HEK293 (cell line): ENCODE measurements at regions not wholly inside any gene's neighbourhood (a gene's known extent, or its start where the extent isn't known, plus 50 kb on each side); places are given as distances from the start of the nearest gene placed in this dataset.

Experiments
- CTCF ChIA-PET: fragments of 350-600 bp; formaldehyde crosslinking; extraction: SDS; loops from one replicate; lab custom pipeline; 2021; ENCODE audit warnings: antibody characterized with exemption; lab: Yijun Ruan, JAX
- POLR2A ChIA-PET: fragments of 300-600 bp; formaldehyde crosslinking; extraction: SDS; loops from one replicate; lab custom pipeline; 2020; ENCODE audit warnings: antibody characterized with exemption, inconsistent platforms; lab: Yijun Ruan, JAX
- H3K27ac ChIP-seq: fragments of 200-500 bp; sonication (Bioruptor generic); 2 replicates; pipeline ENCODE4 v1.5.1; 2014; ENCODE audit warnings: low read depth, low read length, control low read depth, inconsistent platforms; ENCODE audit errors: extremely low read depth
- H3K36me3 ChIP-seq, 2 experiments: fragments of 200-500 bp in 1 of 2; sonication (Bioruptor generic) in 1 of 2; 1 replicate in 1 of 2; 2 replicates in 1 of 2; pipeline ENCODE4 v1.5.1; 2014 to 2017; ENCODE audit warnings: inconsistent platforms in 2 of 2, low read length in 2 of 2; ENCODE audit not compliant: control insufficient read depth in 2 of 2, insufficient read depth in 1 of 2
- H3K4me1 ChIP-seq: fragments of 200-500 bp; sonication (Bioruptor generic); 2 replicates; pipeline ENCODE4 v1.5.1; 2014; ENCODE audit warnings: mild to moderate bottlenecking, low read length, inconsistent platforms; ENCODE audit not compliant: control insufficient read depth, insufficient read depth
- H3K4me3 ChIP-seq: 2 replicates; pipeline ENCODE4 v1.5.1; 2011; ENCODE audit warnings: low read depth, mild to moderate bottlenecking, control low read depth, low read length, moderate library complexity
- H3K9me3 ChIP-seq: fragments of 200-500 bp; sonication (Bioruptor generic); 2 replicates; pipeline ENCODE4 v1.5.1; 2014; ENCODE audit warnings: low read depth, low read length, inconsistent platforms; ENCODE audit not compliant: control insufficient read depth, insufficient read depth
- GLI2 ChIP-seq: fragments of 450-650 bp; formaldehyde crosslinking; IDR thresholded peaks from 2 replicates; pipeline ENCODE4; 2017; ENCODE audit warnings: missing biosample characterization, missing genetic modification characterization, low read depth, borderline replicate concordance
- KLF10 ChIP-seq: fragments of 450-650 bp; IDR thresholded peaks from 2 replicates; pipeline ENCODE4 v1.5.1; 2018; ENCODE audit warnings: missing biosample characterization, mild to moderate bottlenecking, missing genetic modification characterization
- KLF9 ChIP-seq: fragments of 450-650 bp; formaldehyde crosslinking; IDR thresholded peaks from 2 replicates; pipeline ENCODE4 v1.5.1; 2016; ENCODE audit warnings: missing biosample characterization, missing genetic modification characterization, low read depth
- OSR2 ChIP-seq: fragments of 450-650 bp; formaldehyde crosslinking; IDR thresholded peaks from 2 replicates; pipeline ENCODE4 v1.5.1; 2016; ENCODE audit warnings: missing biosample characterization, missing genetic modification characterization
- PRDM1 ChIP-seq: fragments of 450-650 bp; formaldehyde crosslinking; IDR thresholded peaks from 2 replicates; pipeline ENCODE4; 2016; ENCODE audit warnings: missing biosample characterization, missing genetic modification characterization
- PRDM2 ChIP-seq: fragments of 450-650 bp; formaldehyde crosslinking; IDR thresholded peaks from 2 replicates; pipeline ENCODE4 v1.5.1; 2016; ENCODE audit warnings: missing biosample characterization, missing genetic modification characterization, borderline replicate concordance
- SP2 ChIP-seq: fragments of 450-650 bp; formaldehyde crosslinking; IDR thresholded peaks from 2 replicates; pipeline ENCODE4 v1.5.1; 2016; ENCODE audit warnings: missing biosample characterization, missing genetic modification characterization
- ZBTB48 ChIP-seq: fragments of 450-650 bp; formaldehyde crosslinking; IDR thresholded peaks from 2 replicates; pipeline ENCODE4 v1.5.1; 2016; ENCODE audit warnings: missing biosample characterization, missing genetic modification characterization
- ZFP3 ChIP-seq: fragments of 450-650 bp; formaldehyde crosslinking; IDR thresholded peaks from 2 replicates; pipeline ENCODE4 v1.5.1; 2016; ENCODE audit warnings: low read depth, missing biosample characterization, missing genetic modification characterization
- ZNF133 ChIP-seq: fragments of 450-650 bp; formaldehyde crosslinking; IDR thresholded peaks from 2 replicates; pipeline ENCODE4 v1.5.1; 2016; ENCODE audit warnings: missing biosample characterization, missing genetic modification characterization
- ZNF175 ChIP-seq: fragments of 450-650 bp; formaldehyde crosslinking; IDR thresholded peaks from 2 replicates; pipeline ENCODE4 v1.5.1; 2016; ENCODE audit warnings: missing biosample characterization, missing genetic modification characterization
- ZNF23 ChIP-seq: fragments of 450-650 bp; formaldehyde crosslinking; IDR thresholded peaks from 2 replicates; pipeline ENCODE4 v1.5.1; 2016; ENCODE audit warnings: missing biosample characterization, missing genetic modification characterization, borderline replicate concordance
- ZNF248 ChIP-seq: fragments of 450-650 bp; formaldehyde crosslinking; IDR thresholded peaks from 2 replicates; pipeline ENCODE4 v1.5.1; 2017; ENCODE audit warnings: missing biosample characterization, missing genetic modification characterization
- ZNF292 ChIP-seq: fragments of 450-650 bp; formaldehyde crosslinking; IDR thresholded peaks from 2 replicates; pipeline ENCODE4 v1.5.1; 2016; ENCODE audit warnings: low read depth, missing biosample characterization, missing genetic modification characterization, borderline replicate concordance
- ZNF391 ChIP-seq: fragments of 450-650 bp; formaldehyde crosslinking; IDR thresholded peaks from 2 replicates; pipeline ENCODE4 v1.5.1; 2016; ENCODE audit warnings: low read depth, missing biosample characterization, missing genetic modification characterization, borderline replicate concordance
- ZNF433 ChIP-seq: fragments of 450-650 bp; formaldehyde crosslinking; IDR thresholded peaks from 2 replicates; pipeline ENCODE4 v1.5.1; 2016; ENCODE audit warnings: missing biosample characterization, missing genetic modification characterization, low read depth
- ZNF596 ChIP-seq: fragments of 450-650 bp; IDR thresholded peaks from 2 replicates; pipeline ENCODE4 v1.5.0; 2018; ENCODE audit warnings: missing biosample characterization, mild to moderate bottlenecking, missing genetic modification characterization, moderate library complexity
- ZNF664 ChIP-seq: fragments of 450-650 bp; formaldehyde crosslinking; IDR thresholded peaks from 2 replicates; pipeline ENCODE4 v1.5.1; 2016; ENCODE audit warnings: missing biosample characterization, missing genetic modification characterization
- ZNF777 ChIP-seq: fragments of 450-650 bp; formaldehyde crosslinking; IDR thresholded peaks from 2 replicates; pipeline ENCODE4 v1.5.1; 2017; ENCODE audit warnings: missing biosample characterization, missing genetic modification characterization, borderline replicate concordance
- ZNF843 ChIP-seq: fragments of 450-650 bp; formaldehyde crosslinking; IDR thresholded peaks from 2 replicates; pipeline ENCODE4 v1.5.1; 2016; ENCODE audit warnings: missing biosample characterization, missing genetic modification characterization
- ZSCAN18 ChIP-seq: fragments of 450-650 bp; formaldehyde crosslinking; IDR thresholded peaks from 2 replicates; pipeline ENCODE4 v1.5.1; 2016; ENCODE audit warnings: missing biosample characterization, missing genetic modification characterization
- ZSCAN23 ChIP-seq: fragments of 450-650 bp; formaldehyde crosslinking; IDR thresholded peaks from 2 replicates; pipeline ENCODE4 v1.5.1; 2016; ENCODE audit warnings: missing biosample characterization, missing genetic modification characterization
- TF ChIP-seq, protein P1 (sequence below): fragments of 450-650 bp; formaldehyde crosslinking; IDR thresholded peaks from 2 replicates; pipeline ENCODE4 v1.5.1; 2016; ENCODE audit warnings: missing biosample characterization, missing genetic modification characterization

DNA sequence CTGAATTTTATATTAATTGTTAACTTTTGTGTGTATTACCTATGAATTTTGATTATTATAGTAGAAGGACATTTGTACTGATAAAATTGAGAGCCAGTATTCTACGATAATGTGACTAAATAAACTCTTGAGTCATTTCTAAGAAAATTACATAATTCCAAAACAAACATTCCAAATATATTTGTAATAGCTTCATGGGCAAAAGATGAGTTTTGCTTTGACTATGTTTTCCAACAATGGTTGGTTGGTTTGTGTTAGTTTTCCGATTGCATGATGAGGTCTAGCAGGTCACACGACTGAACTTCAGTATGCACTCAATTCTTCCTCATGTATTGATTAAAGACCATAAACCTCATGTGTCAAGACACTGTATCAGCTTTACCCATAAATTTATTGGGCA lies 71.7 kb upstream of the WDR75 start:
- TF ChIP-seq GLI2 (no peak), ZNF843 (no peak), PRDM2 (no peak), ZFP3 (tag by site-specific recombination) (no peak), ZNF664 (tag by site-specific recombination) (no peak)
- Histone ChIP-seq H3K4me1 (no peaks in the 10 kb centered on the region), H3K27ac (no peak overlapping the region), H3K4me3 (no peak overlapping the region), H3K9me3 (no peaks in the 10 kb centered on the region), H3K36me3 (no peaks in the 10 kb centered on the region)
- ChIA-PET CTCF (no interaction called here), POLR2A (no interaction called here)

- Histone ChIP-seq H3K9me3 (no peaks in the 10 kb centered on the region), H3K4me3 (no peak overlapping the region), H3K36me3 (no peaks in the 10 kb centered on the region), H3K4me1 (no peaks in the 10 kb centered on the region), H3K27ac (no peak overlapping the region)
- TF ChIP-seq OSR2 (tag by site-specific recombination) (no peak), ZNF248 (tag by site-specific recombination) (no peak), ZSCAN18 (tag by site-specific recombination) (no peak), ZNF292 (tag by site-specific recombination) (no peak), KLF10 (tag by site-specific recombination) (no peak), ZSCAN23 (tag by site-specific recombination) (no peak), ZNF23 (tag by site-specific recombination) (no peak), ZNF596 (tag by site-specific recombination) (no peak), ZBTB48 (tag by site-specific recombination) (no peak), ZNF777 (tag by site-specific recombination) (no peak), ZNF133 (no peak), ZNF433 (tag by site-specific recombination) (no peak), SP2 (no peak), ZNF175 (no peak), ZNF391 (no peak), PRDM1 (tag by site-specific recombination) (no peak), KLF9 (no peak)
- TF ChIP-seq, protein P1, sequence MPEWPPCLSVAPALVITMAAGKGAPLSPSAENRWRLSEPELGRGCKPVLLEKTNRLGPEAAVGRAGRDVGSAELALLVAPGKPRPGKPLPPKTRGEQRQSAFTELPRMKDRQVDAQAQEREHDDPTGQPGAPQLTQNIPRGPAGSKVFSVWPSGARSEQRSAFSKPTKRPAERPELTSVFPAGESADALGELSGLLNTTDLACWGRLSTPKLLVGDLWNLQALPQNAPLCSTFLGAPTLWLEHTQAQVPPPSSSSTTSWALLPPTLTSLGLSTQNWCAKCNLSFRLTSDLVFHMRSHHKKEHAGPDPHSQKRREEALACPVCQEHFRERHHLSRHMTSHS (tag by site-specific recombination), result no peak
- ChIA-PET CTCF (interaction anchor here (0.6 kb wide), 1 partner anchor 943 kb away, joined by 3 read pairs; no protein-coding TSS in a partner anchor), POLR2A (no interaction called here)
These were observed 70.6 kb upstream of the WDR75 start for GRCh38 chr2:189370719-189371118.
